HEK293 (cell line): ENCODE measurements at regions not wholly inside any gene's neighbourhood (a gene's known extent, or its start where the extent isn't known, plus 50 kb on each side); places are given as distances from the start of the nearest gene placed in this dataset.

Experiments used
- CTCF ChIA-PET: fragments of 350-600 bp; formaldehyde crosslinking; extraction: SDS; loops from one replicate; lab custom pipeline; 2021; ENCODE audit warnings: antibody characterized with exemption; lab: Yijun Ruan, JAX
- POLR2A ChIA-PET: fragments of 300-600 bp; formaldehyde crosslinking; extraction: SDS; loops from one replicate; lab custom pipeline; 2020; ENCODE audit warnings: antibody characterized with exemption, inconsistent platforms; lab: Yijun Ruan, JAX
- H3K27ac ChIP-seq: fragments of 200-500 bp; sonication (Bioruptor generic); 2 replicates; pipeline ENCODE4 v1.5.1; 2014; ENCODE audit warnings: low read depth, low read length, control low read depth, inconsistent platforms; ENCODE audit errors: extremely low read depth
- H3K36me3 ChIP-seq, 2 experiments: fragments of 200-500 bp in 1 of 2; sonication (Bioruptor generic) in 1 of 2; 1 replicate in 1 of 2; 2 replicates in 1 of 2; pipeline ENCODE4 v1.5.1; 2014 to 2017; ENCODE audit warnings: inconsistent platforms in 2 of 2, low read length in 2 of 2; ENCODE audit not compliant: control insufficient read depth in 2 of 2, insufficient read depth in 1 of 2
- H3K4me1 ChIP-seq: fragments of 200-500 bp; sonication (Bioruptor generic); 2 replicates; pipeline ENCODE4 v1.5.1; 2014; ENCODE audit warnings: mild to moderate bottlenecking, low read length, inconsistent platforms; ENCODE audit not compliant: control insufficient read depth, insufficient read depth
- H3K4me3 ChIP-seq: 2 replicates; pipeline ENCODE4 v1.5.1; 2011; ENCODE audit warnings: low read depth, mild to moderate bottlenecking, control low read depth, low read length, moderate library complexity
- H3K9me3 ChIP-seq: fragments of 200-500 bp; sonication (Bioruptor generic); 2 replicates; pipeline ENCODE4 v1.5.1; 2014; ENCODE audit warnings: low read depth, low read length, inconsistent platforms; ENCODE audit not compliant: control insufficient read depth, insufficient read depth
- GFI1B ChIP-seq: fragments of 450-650 bp; formaldehyde crosslinking; IDR thresholded peaks from 2 replicates; pipeline ENCODE4 v1.5.1; 2016; ENCODE audit warnings: missing biosample characterization, missing genetic modification characterization
- GLIS1 ChIP-seq: fragments of 450-650 bp; formaldehyde crosslinking; IDR thresholded peaks from 2 replicates; pipeline ENCODE4 v1.5.1; 2016; ENCODE audit warnings: missing biosample characterization, missing genetic modification characterization
- KLF9 ChIP-seq: fragments of 450-650 bp; formaldehyde crosslinking; IDR thresholded peaks from 2 replicates; pipeline ENCODE4 v1.5.1; 2016; ENCODE audit warnings: missing biosample characterization, missing genetic modification characterization, low read depth
- MYNN ChIP-seq: fragments of 450-650 bp; formaldehyde crosslinking; IDR thresholded peaks from 2 replicates; pipeline ENCODE4 v1.5.1; 2016; ENCODE audit warnings: missing biosample characterization, missing genetic modification characterization, borderline replicate concordance
- PRDM1 ChIP-seq: fragments of 450-650 bp; formaldehyde crosslinking; IDR thresholded peaks from 2 replicates; pipeline ENCODE4; 2016; ENCODE audit warnings: missing biosample characterization, missing genetic modification characterization
- SCRT1 ChIP-seq: fragments of 450-650 bp; formaldehyde crosslinking; IDR thresholded peaks from 2 replicates; pipeline ENCODE4 v1.5.1; 2016; ENCODE audit warnings: missing biosample characterization, missing genetic modification characterization, borderline replicate concordance
- TCF7L2 ChIP-seq: IDR thresholded peaks from 2 replicates; pipeline ENCODE4 v1.6.1; 2011; ENCODE audit warnings: low read depth, mild to moderate bottlenecking, inconsistent platforms, low read length, moderate library complexity, borderline replicate concordance
- ZBTB17 ChIP-seq: fragments of 450-650 bp; formaldehyde crosslinking; IDR thresholded peaks from 2 replicates; pipeline ENCODE4 v1.5.1; 2016; ENCODE audit warnings: missing biosample characterization, missing genetic modification characterization
- ZBTB48 ChIP-seq: fragments of 450-650 bp; formaldehyde crosslinking; IDR thresholded peaks from 2 replicates; pipeline ENCODE4 v1.5.1; 2016; ENCODE audit warnings: missing biosample characterization, missing genetic modification characterization
- ZNF121 ChIP-seq: fragments of 450-650 bp; formaldehyde crosslinking; IDR thresholded peaks from 2 replicates; pipeline ENCODE4 v1.5.1; 2016; ENCODE audit warnings: missing biosample characterization, missing genetic modification characterization
- ZNF19 ChIP-seq: fragments of 450-650 bp; formaldehyde crosslinking; IDR thresholded peaks from 2 replicates; pipeline ENCODE4; 2016; ENCODE audit warnings: missing biosample characterization, missing genetic modification characterization, low read depth
- ZNF280C ChIP-seq: fragments of 450-650 bp; formaldehyde crosslinking; IDR thresholded peaks from 2 replicates; pipeline ENCODE4 v1.5.1; 2016; ENCODE audit warnings: missing biosample characterization, missing genetic modification characterization
- ZNF302 ChIP-seq: fragments of 450-650 bp; formaldehyde crosslinking; IDR thresholded peaks from 2 replicates; pipeline ENCODE4 v1.5.1; 2016; ENCODE audit warnings: missing biosample characterization, missing genetic modification characterization, low read depth
- ZNF555 ChIP-seq: fragments of 450-650 bp; formaldehyde crosslinking; conservative IDR thresholded peaks from 2 replicates; pipeline ENCODE4 v1.5.1; 2017; ENCODE audit warnings: missing biosample characterization, mild to moderate bottlenecking, missing genetic modification characterization, inconsistent platforms
- ZNF558 ChIP-seq: fragments of 450-650 bp; formaldehyde crosslinking; IDR thresholded peaks from 2 replicates; pipeline ENCODE4 v1.5.1; 2016; ENCODE audit warnings: missing biosample characterization, missing genetic modification characterization
- ZNF626 ChIP-seq: fragments of 450-650 bp; sonication (Bioruptor Pico); formaldehyde crosslinking; IDR thresholded peaks from 2 replicates; pipeline ENCODE4 v1.5.1; 2018; ENCODE audit warnings: missing biosample characterization, missing genetic modification characterization, inconsistent platforms
- ZNF658 ChIP-seq: fragments of 450-650 bp; formaldehyde crosslinking; IDR thresholded peaks from 2 replicates; pipeline ENCODE4; 2016; ENCODE audit warnings: missing biosample characterization, missing genetic modification characterization
- ZNF768 ChIP-seq: fragments of 450-650 bp; formaldehyde crosslinking; IDR thresholded peaks from 2 replicates; pipeline ENCODE4 v1.5.1; 2018; ENCODE audit warnings: missing biosample characterization, mild to moderate bottlenecking, missing genetic modification characterization
- ZSCAN30 ChIP-seq: fragments of 450-650 bp; IDR thresholded peaks from 2 replicates; pipeline ENCODE4 v1.5.1; 2018; ENCODE audit warnings: missing biosample characterization, mild to moderate bottlenecking, missing genetic modification characterization, moderate library complexity
- ZSCAN4 ChIP-seq: fragments of 450-650 bp; formaldehyde crosslinking; IDR thresholded peaks from 2 replicates; pipeline ENCODE4 v1.5.1; 2017; ENCODE audit warnings: missing biosample characterization, missing genetic modification characterization
- TF ChIP-seq, protein P1 (sequence below): fragments of 450-650 bp; formaldehyde crosslinking; IDR thresholded peaks from 2 replicates; pipeline ENCODE4 v1.5.1; 2016; ENCODE audit warnings: missing biosample characterization, missing genetic modification characterization

DNA sequence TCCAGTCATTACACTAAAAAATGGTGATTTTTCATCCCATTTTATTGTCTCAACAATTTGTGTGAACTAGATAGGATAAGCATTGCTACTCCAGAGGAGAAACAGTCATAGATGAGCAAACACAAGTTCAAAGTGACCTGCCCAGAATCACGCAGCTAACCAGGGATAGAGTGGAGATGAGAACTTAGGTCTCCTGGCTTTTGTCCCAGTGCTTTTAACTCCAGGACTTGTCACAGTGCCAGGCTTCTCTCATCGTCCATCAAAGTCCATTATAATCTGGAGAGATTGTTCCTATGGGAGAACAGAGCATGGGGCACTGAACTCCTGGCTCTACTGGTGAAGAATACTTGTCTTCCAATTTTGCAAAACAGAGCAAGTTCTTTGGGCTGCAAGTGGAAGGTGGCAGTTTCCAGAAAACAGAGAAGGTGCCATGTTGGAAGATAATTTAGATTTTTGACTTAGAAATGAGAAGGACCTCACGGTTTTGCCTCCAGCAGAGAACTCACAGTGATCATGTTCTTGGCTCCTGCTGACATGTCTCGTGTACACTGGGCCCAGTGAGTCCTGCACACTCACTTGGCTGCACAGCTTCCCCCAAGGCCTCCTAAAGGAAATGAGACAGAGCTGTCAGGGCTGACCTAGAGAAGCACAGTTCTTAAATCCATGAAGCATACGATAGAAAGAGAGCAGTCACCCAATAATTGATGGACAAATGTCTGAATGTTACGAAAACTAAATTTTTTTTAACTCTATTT lies 322.9 kb upstream of the NRP1 start:
- ChIA-PET CTCF (interaction anchor here (0.6 kb wide), 1 partner anchor 570 kb away, joined by 5 read pairs; no protein-coding TSS in a partner anchor), POLR2A (no interaction called here)
- H3K4me3 ChIP-seq: no peak overlapping the region
- H3K36me3 ChIP-seq: no peaks in the 10 kb centered on the region
- no peak overlapping the region for H3K27ac ChIP-seq
- no peak for TF ChIP-seq GFI1B
- no peak for TF ChIP-seq ZNF658
- no peak for TF ChIP-seq ZNF558 (tag by site-specific recombination)
- TF ChIP-seq KLF9 (tag by site-specific recombination): no peak
- no peak for TF ChIP-seq ZNF121
- no peak for TF ChIP-seq ZSCAN4
- TF ChIP-seq ZBTB48 (tag by site-specific recombination): no peak
- TF ChIP-seq ZSCAN30 (tag by site-specific recombination): no peak
- no peak for TF ChIP-seq TCF7L2
- TF ChIP-seq ZNF626 (tag by site-specific recombination): no peak
- no peak for TF ChIP-seq SCRT1 (tag by site-specific recombination)
- TF ChIP-seq, protein P1, sequence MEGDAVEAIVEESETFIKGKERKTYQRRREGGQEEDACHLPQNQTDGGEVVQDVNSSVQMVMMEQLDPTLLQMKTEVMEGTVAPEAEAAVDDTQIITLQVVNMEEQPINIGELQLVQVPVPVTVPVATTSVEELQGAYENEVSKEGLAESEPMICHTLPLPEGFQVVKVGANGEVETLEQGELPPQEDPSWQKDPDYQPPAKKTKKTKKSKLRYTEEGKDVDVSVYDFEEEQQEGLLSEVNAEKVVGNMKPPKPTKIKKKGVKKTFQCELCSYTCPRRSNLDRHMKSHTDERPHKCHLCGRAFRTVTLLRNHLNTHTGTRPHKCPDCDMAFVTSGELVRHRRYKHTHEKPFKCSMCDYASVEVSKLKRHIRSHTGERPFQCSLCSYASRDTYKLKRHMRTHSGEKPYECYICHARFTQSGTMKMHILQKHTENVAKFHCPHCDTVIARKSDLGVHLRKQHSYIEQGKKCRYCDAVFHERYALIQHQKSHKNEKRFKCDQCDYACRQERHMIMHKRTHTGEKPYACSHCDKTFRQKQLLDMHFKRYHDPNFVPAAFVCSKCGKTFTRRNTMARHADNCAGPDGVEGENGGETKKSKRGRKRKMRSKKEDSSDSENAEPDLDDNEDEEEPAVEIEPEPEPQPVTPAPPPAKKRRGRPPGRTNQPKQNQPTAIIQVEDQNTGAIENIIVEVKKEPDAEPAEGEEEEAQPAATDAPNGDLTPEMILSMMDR (tag by site-specific recombination): no peak
- no peak for TF ChIP-seq ZNF302 (tag by site-specific recombination)
- TF ChIP-seq PRDM1: no peak
- TF ChIP-seq MYNN: no peak
- TF ChIP-seq ZNF19: no peak
- no peak for TF ChIP-seq ZNF768
- no peak for TF ChIP-seq GLIS1 (tag by site-specific recombination)
- H3K9me3 ChIP-seq: no peaks in the 10 kb centered on the region
- peaks cover 12% of the 10 kb centered on the region for H3K4me1 ChIP-seq

GRCh38 chr10:33655921-33656320 lies 321.5 kb upstream of the NRP1 start:
- no peak overlapping the region for H3K27ac ChIP-seq
- ChIA-PET CTCF (interaction anchor here (0.9 kb wide), 1 partner anchor 10 kb away, joined by 3 read pairs; no protein-coding TSS in a partner anchor), POLR2A (no interaction called here)
- H3K4me1 ChIP-seq: peaks cover 6% of the 10 kb centered on the region; the same call in 1 of the 2 replicates
- no peak overlapping the region for H3K4me3 ChIP-seq
- TF ChIP-seq ZBTB17: no peak
- TF ChIP-seq ZSCAN4: no peak
- TF ChIP-seq ZNF280C (tag by site-specific recombination): no peak
- TF ChIP-seq ZNF555 (tag by site-specific recombination): no peak
- no peaks in the 10 kb centered on the region for H3K36me3 ChIP-seq
- no peaks in the 10 kb centered on the region for H3K9me3 ChIP-seq
